ENCODE measurements at regions not wholly inside any gene's neighbourhood (a gene's known extent, or its start where the extent isn't known, plus 50 kb on each side); places are given as distances from the start of the nearest gene placed in this dataset.

DNA sequence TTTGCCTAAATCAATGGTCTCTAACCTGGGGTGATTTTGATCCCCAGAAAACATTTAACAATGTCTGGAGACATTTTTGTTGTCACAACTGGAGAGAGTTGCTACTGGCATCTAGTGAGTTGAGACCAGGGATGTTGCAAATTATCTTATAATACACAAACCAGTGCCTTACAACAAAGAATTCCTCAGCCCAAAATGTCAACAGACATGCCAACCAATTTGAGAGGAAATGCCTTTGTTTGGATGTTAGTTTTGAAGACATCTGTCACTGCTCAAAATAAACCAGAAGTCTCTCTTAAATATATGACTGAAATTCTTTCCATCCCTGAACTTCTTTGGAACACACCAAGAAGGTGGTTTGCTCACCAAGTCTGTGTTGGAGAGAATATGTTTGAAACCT, 336.9 kb upstream of the ATP2B1 start:
- TF ChIP-seq, protein P1, sequence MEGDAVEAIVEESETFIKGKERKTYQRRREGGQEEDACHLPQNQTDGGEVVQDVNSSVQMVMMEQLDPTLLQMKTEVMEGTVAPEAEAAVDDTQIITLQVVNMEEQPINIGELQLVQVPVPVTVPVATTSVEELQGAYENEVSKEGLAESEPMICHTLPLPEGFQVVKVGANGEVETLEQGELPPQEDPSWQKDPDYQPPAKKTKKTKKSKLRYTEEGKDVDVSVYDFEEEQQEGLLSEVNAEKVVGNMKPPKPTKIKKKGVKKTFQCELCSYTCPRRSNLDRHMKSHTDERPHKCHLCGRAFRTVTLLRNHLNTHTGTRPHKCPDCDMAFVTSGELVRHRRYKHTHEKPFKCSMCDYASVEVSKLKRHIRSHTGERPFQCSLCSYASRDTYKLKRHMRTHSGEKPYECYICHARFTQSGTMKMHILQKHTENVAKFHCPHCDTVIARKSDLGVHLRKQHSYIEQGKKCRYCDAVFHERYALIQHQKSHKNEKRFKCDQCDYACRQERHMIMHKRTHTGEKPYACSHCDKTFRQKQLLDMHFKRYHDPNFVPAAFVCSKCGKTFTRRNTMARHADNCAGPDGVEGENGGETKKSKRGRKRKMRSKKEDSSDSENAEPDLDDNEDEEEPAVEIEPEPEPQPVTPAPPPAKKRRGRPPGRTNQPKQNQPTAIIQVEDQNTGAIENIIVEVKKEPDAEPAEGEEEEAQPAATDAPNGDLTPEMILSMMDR (conservative IDR thresholded peaks at IDR 0.05 in 1 of 2, IDR thresholded peaks at IDR 0.05 in 1 of 2; ENCODE audit: extremely low read depth in 1 of 2, insufficient read depth in 1 of 2, low read depth in 1 of 2, low read length in 2 of 2), result no peak
- TF ChIP-seq EZH2 (IDR thresholded peaks at IDR 0.05; ENCODE audit: borderline replicate concordance, low read length), result no peak
